GM21529 (cell line): ENCODE measurements at regions not wholly inside any gene's neighbourhood (a gene's known extent, or its start where the extent isn't known, plus 50 kb on each side); places are given as distances from the start of the nearest gene placed in this dataset.
"Not testable (repeated sequence)": the region's sequence is repeated elsewhere in the genome, so short reads cannot be mapped to it uniquely, and the experiment has no call there.

ENCODE experiments used
- ATAC-seq: cut with Tn5 transposase; IDR thresholded peaks from one replicate; pipeline ENCODE4 v1.9.1; 2021; ENCODE audit not compliant: unreplicated experiment

DNA sequence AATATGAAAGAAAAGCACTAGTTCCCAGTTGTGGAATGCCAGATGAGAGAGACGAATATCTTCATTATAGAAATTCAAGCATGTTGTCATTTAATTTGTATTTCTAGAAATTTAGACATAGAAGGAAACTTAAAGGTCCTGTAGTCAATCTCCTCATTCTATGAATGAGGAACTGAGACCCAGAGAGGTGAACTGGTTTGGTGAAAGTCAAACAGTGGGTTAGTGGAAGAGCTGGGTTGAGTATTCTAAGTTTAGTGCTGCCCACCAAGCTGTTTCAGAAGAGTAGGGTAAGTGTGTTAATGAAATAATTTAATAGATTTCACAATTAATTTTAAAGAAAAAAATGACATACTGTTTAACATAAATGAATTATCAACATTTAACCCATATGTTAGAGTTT is 655.2 kb downstream of the FAM133A start:
- no peak for ATAC-seq

DNA sequence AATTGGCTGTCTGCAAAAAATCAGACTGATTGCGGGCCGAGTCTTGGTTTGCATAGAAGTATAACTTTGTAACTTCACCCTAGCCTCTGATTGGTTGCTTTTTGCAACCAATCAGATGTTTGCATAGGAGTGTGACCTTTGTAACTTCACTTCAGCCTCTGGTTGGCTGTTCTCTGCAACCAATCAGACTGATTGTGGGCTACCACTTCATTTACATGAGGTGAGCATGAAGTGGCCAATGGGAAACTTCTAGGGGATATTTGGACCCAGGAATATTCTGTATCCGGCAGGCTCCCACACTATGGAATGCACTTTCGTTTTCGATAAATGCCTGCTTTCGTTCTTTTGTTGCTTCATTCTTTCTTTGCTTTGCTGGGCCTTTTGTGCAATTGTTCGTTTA is 667.7 kb downstream of the FAM133A start:
- not testable (repeated sequence) for ATAC-seq

DNA sequence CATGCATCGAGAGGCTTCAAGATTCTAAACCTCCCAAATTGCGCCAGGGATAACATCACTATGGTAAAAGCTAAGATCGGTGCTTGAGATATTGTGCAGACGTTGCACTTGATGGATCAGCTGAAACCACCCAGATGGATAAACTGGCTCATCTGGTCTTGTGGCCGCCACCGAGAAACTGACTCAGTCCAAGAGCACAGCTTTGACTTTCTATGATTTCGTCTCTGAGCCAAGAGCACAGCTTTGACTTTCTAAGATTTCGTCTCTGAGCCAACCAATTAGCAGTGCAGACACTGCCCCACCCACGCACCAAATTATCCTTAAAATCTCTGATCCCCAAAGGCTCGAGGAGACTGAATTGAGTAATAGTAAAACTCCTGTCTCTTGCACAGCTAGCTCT is 687.2 kb downstream of the FAM133A start:
- no peak for ATAC-seq

DNA sequence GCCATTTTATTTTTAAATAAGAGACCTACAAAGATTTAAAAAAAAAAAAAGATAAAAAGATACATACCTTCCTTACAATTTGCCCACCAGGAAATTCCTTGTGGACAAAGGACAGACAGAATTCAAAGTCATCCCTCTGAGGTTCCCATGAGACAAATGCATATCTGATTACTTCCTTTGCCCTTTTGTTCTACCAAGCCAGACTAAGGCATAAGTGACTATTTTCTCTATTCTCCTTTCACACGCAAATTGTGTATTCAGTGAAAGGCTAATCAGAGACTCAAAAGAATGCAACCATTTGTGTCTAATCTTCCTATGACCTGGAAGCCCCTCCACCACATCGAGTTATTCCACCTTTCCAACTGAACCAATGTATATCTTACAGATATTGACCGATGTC is 691.7 kb downstream of the FAM133A start:
- ATAC-seq: no peak

DNA sequence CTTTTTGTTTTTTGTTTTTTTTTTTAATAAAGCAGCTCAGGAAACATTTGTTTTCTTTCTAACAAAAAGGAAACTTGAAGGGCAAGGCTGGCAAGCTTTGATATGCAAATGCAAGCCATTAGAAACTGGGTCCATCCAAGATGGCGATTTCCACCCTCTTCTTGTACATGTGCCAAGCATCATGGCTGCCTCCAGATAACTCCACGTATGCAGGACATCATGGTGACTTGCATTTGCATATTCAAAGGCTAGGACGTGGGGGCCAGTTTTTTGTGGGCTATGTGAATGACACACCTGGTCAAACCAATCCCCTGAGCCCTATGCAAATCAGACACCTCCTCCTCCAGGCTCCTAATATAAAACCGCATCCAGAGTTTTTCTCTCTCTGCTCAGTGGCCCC is 692.6 kb downstream of the FAM133A start:
- no peak for ATAC-seq

DNA sequence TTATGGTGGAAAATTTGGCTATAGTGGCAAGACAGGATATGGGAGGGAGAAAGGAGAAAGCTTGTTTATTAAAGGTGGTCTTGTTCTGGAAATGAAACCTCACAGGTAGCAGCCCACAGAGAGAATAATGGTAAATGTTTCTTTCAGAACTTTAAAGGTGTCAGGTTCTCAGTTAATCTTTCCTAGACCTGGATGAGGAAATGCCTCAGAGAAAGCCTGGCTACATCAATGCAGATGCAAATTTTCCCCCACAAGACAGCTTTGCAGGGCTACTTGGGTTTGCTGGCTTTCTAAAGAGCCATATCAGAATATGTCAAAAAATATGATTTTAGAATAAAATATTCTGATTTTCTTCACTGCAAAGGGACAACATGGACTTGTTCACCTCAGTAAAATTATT is 715.0 kb downstream of the FAM133A start:
- no peak for ATAC-seq

DNA sequence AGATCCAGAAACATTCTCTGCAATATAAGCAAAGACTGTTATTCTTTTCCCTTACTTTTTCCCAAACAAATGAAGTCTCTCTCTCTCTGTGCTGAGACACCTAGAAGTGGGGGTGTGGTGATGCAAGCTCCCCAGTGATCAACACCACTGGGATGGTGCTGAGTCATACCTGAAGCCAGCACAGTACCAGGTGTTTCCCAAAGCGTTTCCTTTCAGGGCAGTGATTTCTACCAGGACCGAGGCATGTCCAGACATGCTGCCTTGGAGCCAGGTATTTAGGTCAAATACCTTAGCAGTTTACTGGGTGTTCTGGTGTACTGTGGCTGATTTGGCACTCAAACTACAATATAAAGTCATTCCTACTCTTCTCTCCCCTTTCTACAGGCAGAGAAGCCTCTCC is 726.5 kb downstream of the FAM133A start:
- peak; percentile 93 for ATAC-seq

DNA sequence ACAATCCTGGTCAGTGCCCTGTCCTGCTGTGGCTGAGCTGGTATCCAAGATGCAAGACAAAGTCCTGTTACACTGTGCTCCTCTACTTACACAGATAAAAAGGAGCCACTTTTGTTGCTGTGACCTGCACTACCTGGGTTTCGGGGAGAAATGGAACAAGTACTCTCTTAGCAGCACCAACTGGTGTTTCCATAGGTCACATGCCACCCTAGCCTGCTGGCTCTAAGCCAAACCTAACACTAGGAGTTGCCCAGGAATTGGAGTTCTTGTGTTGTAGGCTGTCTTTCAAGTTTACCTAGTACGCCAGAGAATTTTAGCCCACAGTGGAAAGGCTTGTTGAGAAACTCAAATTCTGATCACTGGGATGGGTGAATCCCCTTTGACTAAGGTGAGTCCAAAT is 727.4 kb downstream of the FAM133A start:
- peak; percentile 4 for ATAC-seq

DNA sequence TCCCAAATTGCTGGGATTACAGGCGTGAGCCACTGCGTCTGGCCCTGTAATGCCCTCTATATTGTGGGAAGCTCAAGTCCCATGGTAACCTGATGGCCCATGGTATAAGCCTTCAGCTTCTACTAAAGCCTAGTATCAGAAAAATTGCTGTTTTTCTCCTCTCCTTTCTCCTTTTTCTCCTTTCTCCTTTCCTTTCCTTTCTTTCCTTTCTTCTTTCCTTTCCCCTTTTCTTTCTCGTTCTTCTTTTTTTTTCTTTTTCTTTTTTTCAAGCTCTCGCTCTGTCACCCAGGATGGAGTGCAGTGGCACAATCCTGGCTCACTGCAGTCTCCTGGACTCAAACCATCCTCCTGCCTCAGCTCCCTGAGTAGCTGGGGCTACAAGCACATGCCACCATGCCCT is 740.7 kb downstream of the FAM133A start:
- ATAC-seq: no peak

DNA sequence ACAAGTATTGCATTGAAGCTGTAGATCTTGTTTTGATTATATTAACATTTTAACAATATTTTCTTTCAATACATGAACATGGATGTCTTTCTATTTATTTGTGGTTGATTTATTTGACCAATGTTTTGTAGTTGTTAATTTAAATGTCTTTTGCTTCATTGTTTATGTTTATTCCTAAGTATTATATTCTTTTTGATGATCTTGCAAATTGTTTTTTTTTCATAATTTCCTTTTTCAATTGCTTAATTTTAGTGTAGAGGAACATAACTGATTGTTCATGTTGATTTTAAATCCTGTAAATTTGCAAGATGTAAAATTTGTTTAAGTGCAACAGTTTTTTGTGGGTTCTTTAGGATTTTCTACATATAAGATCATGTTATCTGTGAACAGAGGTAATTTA is 744.1 kb downstream of the FAM133A start:
- ATAC-seq: no peak

DNA sequence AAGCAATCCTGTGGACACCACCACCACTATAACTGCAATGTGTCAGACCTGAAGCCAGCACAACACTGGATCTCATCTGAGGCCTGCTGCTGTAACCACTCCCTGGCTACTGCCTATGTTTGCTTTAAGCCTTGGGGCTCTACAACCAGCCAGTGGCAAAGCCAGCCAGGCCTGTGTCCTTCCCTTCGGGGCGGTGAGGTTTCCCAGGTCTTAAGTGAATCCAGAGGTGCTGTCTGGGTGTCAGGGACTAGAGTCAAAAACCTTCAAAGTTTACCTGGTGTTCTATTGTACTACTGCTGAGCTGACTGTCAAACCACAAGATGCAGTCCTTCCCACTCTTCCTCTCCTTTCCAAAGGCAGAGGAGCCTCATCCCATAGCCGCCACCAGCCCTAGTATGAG is 750.5 kb downstream of the FAM133A start:
- no peak for ATAC-seq

DNA sequence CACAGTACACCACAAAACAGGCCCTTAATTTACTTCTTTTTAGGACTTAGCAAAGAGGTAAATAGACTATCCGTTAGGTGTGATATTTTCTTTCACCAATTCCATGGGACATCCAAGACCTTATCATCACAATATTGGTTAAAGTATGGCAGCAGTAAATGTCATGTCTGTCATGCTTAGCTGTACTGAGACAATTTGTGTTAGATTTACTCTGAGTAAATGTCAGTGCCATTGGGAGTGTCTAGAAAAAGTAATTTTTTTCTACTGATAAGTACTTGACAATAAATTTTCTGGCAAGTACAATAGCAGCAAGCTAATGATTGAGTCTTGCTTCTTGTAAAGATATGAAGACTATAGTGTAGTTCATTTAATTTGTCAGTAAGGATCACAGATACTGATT is 756.1 kb downstream of the FAM133A start:
- ATAC-seq: no peak

DNA sequence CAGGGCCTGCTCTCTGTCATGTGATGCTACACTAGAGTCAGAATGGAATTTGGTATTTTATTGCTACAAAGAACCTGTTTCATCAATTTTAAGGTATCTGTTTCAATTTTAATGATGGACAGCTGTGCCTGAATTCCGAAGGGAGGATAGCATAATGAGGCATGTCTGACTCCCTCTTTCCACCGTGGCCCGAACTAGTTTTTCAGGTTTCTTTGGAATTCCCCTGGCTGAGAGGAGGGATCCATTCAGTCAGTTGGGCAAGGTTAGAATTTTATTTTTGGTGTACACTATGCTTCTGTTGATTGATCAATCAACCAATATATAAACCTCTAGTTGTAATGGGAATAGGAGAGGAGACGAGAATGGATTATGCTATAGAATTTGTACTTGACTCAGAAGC is 761.8 kb downstream of the FAM133A start:
- ATAC-seq: no peak

DNA sequence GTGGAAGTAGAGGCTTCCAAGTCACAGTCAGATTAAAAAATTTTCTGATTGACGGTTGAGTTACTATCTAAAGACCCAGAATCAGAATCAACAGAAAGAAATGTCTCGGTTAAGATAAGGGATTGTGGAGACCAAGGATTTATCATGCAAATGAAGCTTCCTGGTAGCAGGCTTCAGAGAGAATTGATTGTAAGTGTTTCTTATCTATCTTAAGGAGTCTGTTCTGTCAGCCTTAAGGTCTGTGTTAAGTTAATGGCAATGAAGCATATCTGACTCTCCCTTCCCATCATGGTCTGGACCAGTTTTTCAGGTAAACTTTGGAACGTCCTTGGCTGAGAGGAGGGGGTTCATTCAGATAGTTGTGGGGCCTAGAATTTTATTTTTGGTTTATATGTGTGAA is 780.2 kb downstream of the FAM133A start:
- no peak for ATAC-seq

DNA sequence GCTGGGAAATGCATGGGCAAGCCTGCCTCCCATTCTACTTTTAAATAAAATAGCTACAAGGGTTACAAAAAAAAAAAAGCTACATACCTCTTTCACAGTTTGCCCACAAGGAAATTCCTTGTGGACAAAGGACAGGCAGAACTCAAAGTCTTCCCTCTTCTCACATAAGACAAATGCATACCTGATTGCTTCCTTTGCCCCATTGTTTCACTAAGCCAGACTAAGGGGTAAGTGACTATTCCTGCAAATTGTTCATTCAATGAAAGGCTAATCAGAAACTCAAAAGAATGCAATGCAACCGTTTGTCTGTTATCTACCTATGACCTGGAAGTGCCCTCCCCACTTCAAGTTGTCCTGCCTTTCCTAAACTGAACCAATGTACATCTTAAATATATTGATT is 780.6 kb downstream of the FAM133A start:
- no peak for ATAC-seq

DNA sequence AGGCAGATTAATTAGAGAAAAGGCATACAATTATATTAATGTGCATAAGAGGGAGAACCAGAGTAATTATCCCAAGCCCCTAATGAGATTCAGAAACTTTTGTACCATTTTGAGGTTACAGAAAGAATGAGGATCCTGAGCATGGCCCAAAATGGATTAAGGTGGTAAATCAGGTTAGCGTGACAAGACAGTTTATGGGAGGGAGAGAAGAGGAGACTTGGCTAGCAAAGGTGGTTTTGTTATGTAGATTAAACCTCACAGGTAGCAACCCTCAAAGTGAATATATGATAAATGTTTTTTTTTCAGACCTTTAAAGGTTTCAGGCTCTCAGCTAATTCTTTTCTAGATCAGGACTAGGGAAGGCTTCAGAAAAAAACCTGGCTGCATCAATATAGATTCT is 781.8 kb downstream of the FAM133A start:
- ATAC-seq: no peak

DNA sequence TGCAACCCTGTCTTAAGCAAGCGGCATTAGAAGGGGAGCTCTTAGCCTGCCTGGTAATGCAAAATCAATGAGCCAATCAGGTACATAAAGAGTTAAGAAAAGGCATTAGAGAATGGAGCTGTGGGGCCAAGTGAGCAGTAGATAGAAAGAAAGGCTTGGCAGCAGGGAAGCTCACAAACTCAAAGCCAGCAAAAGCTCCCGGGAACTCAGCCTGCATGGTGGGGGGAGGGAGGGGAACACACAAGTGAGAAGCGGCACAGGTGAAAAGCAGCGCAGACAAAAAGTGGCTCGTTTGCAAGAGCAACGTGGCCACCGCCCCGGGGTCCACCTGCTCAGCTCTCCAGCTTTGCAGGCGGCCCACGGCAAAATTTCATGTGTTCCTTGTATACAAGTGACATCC is 818.5 kb downstream of the FAM133A start:
- no peak for ATAC-seq

DNA sequence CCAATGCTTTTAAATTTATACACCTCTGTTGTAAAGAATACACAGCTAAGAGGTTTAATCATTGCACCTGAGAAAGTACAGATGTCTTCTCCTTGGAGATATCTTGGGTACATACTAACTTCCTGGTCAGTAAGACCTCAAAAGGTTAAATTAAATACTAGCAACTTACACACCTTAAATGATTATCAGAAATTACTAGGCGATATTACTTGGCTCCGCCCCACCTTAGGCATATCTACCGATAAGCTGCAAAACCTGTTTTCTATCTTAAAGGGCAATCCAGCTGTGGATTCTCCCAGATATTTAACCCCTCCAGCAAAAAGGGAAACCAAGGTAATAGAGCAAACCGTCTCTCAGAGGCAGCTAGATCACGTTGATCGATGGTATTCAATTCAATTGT is 819.4 kb downstream of the FAM133A start:
- ATAC-seq: no peak

DNA sequence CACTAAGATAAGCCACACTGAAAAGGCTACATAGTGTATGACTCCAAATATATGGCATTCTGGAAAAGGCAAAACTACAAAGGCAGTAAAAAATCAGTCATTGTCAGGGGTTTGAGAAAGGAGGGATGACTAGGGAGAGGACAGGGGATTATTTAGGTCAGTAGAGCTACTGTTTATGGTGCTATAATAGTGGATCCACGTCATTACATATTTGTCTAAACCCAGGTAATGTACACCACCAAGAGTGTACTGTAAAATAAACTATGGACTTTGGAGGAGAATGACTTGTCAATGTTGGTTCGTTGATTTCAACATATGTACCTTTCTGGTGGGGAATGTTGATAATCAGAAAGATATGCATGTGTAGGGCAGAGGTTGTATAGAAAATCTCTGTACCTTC is 837.6 kb downstream of the FAM133A start:
- no peak for ATAC-seq

DNA sequence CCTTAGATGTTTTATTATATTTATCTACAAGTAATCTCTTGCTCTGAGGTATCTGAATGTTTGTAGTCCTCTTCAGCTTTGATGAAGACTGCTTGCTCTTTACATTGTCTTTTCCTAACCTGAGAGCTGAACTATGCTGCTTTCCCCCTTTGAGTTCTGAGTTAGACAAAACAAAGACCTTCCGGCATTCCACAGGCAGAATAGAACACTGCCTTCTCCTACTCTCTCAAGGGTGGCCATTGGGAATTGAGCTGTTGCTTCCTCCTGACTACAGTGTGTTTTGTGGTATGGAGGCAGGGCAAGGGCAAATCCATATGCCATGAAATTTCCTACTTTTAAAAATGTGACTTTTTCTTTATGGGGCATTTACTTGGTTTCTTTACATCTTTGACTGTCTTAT is 841.0 kb downstream of the FAM133A start:
- ATAC-seq: no peak

DNA sequence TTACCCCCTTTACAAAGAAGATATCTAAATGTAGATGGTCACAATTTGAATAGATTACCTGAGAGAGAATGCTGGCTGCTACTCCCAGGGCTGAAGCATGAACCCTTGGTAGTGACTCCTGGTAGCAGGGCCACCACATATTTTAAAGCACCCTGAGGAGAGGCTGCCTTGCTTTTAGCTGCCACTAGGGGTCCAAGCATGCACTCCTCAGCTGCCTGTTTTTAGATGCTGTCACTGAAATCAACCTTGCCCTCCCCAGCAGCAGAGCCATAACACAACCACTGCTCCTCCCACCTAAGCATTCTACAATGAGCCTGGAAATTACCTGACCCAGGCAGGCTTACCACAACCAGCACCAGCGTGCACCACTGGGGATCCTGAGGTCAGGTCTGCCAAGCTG is 850.9 kb downstream of the FAM133A start:
- ATAC-seq: no peak

DNA sequence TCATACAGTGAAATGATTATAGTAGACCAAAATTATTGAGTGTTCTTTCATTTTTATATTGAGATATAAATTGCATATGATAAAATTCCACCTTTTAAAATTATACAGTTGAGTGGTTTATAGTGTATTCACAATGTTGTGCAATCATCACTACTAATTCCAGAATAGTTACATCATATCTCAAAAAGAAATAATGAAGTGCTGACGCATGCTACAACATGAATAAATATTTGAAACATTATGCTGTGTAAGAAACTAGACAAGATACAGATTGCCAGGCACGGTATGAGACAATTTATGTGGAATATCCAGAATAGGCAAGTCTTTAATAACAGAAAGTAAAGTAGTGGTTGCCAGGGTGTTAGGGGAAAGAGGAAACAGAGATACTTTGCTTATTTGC is 871.7 kb downstream of the FAM133A start:
- ATAC-seq: no peak

DNA sequence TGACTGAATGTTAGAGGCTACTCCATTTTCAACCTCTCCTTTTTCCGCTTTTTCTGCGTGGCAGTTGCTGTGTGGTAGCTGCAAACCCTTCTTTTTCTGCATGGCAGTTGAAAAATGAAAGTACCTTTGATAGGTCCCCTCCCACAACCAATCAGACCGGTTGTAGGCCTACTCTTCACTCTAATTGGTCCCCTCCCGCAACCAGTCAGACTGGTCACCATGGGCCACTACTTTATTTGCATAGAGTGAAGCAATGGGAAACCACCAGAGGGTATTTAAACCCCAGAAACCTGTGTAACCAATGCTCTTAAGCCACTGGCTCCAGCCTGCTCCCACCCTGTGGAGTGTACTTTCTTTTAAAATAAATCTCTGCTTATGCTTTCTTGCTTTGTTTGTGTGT is 877.8 kb downstream of the FAM133A start:
- no peak for ATAC-seq

DNA sequence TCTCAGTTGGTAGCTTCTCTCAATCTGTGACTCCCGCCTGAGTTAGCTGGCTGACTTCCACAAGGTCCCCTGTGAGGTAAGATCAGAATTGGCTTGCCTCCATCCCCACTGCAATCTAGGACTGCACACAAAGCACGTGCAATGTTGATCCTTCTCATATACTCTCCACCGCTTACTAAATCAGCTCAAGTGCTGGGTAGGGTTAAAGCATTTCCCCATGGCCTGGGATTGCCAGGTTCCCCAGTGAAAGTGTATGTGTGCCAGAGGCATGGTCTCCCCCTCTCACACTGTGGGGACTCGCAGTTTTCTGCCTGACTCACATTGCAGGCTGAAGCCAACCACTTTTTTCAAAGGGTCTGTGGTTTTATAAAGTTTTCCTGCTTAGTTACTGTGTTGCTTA is 886.9 kb downstream of the FAM133A start:
- ATAC-seq: no peak
